PC-9 (cell line): ENCODE measurements at regions not wholly inside any gene's neighbourhood (a gene's known extent, or its start where the extent isn't known, plus 50 kb on each side); places are given as distances from the start of the nearest gene placed in this dataset.

Experiments
- EZH2 ChIP-seq: fragments of 200-600 bp; sonication (generic); IDR thresholded peaks from 2 replicates; pipeline ENCODE4 v1.8.0; 2017; ENCODE audit warnings: antibody characterized with exemption, low read depth
- TF ChIP-seq, protein P1 (sequence below): fragments of 200-600 bp; sonication (generic); conservative IDR thresholded peaks from 2 replicates; pipeline ENCODE4 v1.6.1; 2017; ENCODE audit warnings: mixed run types, antibody characterized with exemption, mild to moderate bottlenecking, moderate library complexity

DNA sequence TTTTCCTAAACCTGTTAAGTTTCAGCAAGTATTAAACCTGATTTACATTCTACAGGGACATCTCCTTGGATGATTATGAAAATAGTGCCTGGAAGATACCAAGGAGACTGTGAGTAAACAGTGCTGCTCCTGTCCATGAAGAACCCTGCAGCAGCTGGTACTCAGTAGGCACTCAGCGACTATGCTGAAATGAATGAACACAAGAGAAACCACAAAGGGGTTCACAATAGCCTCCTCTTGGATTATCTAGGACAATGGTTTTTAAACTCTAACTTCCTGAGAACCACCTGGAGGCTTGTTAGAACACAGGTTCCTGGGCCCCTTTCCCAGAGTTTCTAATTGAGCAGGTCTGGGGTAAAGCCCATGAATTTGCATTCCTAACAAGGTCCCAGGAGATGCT, 488.4 kb upstream of the UBE2E2 start:
- TF ChIP-seq, protein P1, sequence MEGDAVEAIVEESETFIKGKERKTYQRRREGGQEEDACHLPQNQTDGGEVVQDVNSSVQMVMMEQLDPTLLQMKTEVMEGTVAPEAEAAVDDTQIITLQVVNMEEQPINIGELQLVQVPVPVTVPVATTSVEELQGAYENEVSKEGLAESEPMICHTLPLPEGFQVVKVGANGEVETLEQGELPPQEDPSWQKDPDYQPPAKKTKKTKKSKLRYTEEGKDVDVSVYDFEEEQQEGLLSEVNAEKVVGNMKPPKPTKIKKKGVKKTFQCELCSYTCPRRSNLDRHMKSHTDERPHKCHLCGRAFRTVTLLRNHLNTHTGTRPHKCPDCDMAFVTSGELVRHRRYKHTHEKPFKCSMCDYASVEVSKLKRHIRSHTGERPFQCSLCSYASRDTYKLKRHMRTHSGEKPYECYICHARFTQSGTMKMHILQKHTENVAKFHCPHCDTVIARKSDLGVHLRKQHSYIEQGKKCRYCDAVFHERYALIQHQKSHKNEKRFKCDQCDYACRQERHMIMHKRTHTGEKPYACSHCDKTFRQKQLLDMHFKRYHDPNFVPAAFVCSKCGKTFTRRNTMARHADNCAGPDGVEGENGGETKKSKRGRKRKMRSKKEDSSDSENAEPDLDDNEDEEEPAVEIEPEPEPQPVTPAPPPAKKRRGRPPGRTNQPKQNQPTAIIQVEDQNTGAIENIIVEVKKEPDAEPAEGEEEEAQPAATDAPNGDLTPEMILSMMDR, result no peak
- TF ChIP-seq EZH2, result no peak
